ENCODE measurements at regions not wholly inside any gene's neighbourhood (a gene's known extent, or its start where the extent isn't known, plus 50 kb on each side); places are given as distances from the start of the nearest gene placed in this dataset.

DNA sequence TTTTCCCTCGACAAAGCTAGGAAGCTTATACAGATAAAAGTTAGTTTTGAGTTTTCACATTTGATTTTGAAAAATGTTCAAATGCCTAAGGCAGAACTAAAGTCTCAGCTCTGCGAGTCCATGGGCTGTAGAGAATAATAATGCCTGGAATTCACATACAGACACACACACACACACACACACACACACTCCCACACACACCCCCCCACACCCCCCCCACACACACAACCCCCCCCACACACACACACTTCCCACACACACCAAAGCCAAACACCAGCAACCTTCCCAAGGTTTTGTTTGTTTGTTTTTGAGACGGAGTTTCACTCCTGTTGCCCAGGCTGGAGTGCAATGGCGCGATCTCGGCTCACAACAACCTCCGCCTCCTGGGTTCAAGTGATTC is 62.8 kb upstream of the EIF5 start:
- TF ChIP-seq, protein P1, sequence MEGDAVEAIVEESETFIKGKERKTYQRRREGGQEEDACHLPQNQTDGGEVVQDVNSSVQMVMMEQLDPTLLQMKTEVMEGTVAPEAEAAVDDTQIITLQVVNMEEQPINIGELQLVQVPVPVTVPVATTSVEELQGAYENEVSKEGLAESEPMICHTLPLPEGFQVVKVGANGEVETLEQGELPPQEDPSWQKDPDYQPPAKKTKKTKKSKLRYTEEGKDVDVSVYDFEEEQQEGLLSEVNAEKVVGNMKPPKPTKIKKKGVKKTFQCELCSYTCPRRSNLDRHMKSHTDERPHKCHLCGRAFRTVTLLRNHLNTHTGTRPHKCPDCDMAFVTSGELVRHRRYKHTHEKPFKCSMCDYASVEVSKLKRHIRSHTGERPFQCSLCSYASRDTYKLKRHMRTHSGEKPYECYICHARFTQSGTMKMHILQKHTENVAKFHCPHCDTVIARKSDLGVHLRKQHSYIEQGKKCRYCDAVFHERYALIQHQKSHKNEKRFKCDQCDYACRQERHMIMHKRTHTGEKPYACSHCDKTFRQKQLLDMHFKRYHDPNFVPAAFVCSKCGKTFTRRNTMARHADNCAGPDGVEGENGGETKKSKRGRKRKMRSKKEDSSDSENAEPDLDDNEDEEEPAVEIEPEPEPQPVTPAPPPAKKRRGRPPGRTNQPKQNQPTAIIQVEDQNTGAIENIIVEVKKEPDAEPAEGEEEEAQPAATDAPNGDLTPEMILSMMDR (IDR thresholded peaks at IDR 0.05 in 4 of 5, conservative IDR thresholded peaks at IDR 0.05 in 1 of 5) = no peak
- no peak for TF ChIP-seq POLR2A (IDR thresholded peaks at IDR 0.05)
